Loucy (cell line): ENCODE measurements at regions not wholly inside any gene's neighbourhood (a gene's known extent, or its start where the extent isn't known, plus 50 kb on each side); places are given as distances from the start of the nearest gene placed in this dataset.

Source experiments
- H2AFZ ChIP-seq: fragments of 200-600 bp; sonication (generic); 2 replicates; pipeline ENCODE4 v1.6.0; 2016; ENCODE audit warnings: antibody characterized with exemption, mild to moderate bottlenecking, low read length, moderate library complexity
- H3F3A ChIP-seq: fragments of 200-600 bp; 2 replicates; pipeline ENCODE4 v1.6.0; 2016; ENCODE audit warnings: antibody characterized with exemption, low read depth, mild to moderate bottlenecking
- H3K27me3 ChIP-seq: fragments of 200-600 bp; sonication (generic); 2 replicates; pipeline ENCODE4 v1.6.1; 2014; ENCODE audit warnings: low read length, mild to moderate bottlenecking; ENCODE audit not compliant: insufficient read depth, poor library complexity, severe bottlenecking
- H3K36me3 ChIP-seq: fragments of 200-600 bp; sonication (generic); 2 replicates; pipeline ENCODE4 v1.6.1; 2016; ENCODE audit warnings: low read length; ENCODE audit not compliant: insufficient read depth
- H3K4me1 ChIP-seq: fragments of 200-600 bp; sonication (generic); 2 replicates; pipeline ENCODE4 v1.5.1; 2014; ENCODE audit warnings: low read length, mild to moderate bottlenecking; ENCODE audit not compliant: insufficient read depth, poor library complexity, severe bottlenecking
- H3K4me2 ChIP-seq: fragments of 200-600 bp; sonication (generic); 2 replicates; pipeline ENCODE4 v1.6.0; 2014; ENCODE audit warnings: antibody characterized with exemption, low read length, low read depth, mild to moderate bottlenecking; ENCODE audit not compliant: poor library complexity, severe bottlenecking
- H3K4me3 ChIP-seq: fragments of 200-600 bp; sonication (generic); 2 replicates; pipeline ENCODE4 v1.5.1; 2014; ENCODE audit warnings: low read length, mild to moderate bottlenecking, mixed read lengths; ENCODE audit not compliant: poor library complexity, severe bottlenecking
- H3K79me2 ChIP-seq: fragments of 200-600 bp; sonication (generic); 2 replicates; pipeline ENCODE4 v1.6.1; 2014; ENCODE audit warnings: low read length; ENCODE audit not compliant: insufficient read depth
- H3K9ac ChIP-seq: fragments of 200-600 bp; sonication (generic); 2 replicates; pipeline ENCODE4 v1.6.0; 2014; ENCODE audit warnings: mild to moderate bottlenecking, low read depth, low read length, moderate library complexity; ENCODE audit not compliant: poor library complexity, severe bottlenecking
- H3K9me2 ChIP-seq: fragments of 200-600 bp; sonication (generic); replicated peaks from 2 replicates; pipeline ENCODE4 v1.6.1; 2016; ENCODE audit warnings: low read depth, low read length, mixed read lengths
- H3K9me3 ChIP-seq: fragments of 200-600 bp; sonication (generic); 2 replicates; pipeline ENCODE4 v1.6.1; 2014; ENCODE audit warnings: mild to moderate bottlenecking, antibody characterized with exemption, low read length, low read depth; ENCODE audit not compliant: insufficient read depth
- H4K20me1 ChIP-seq: fragments of 200-600 bp; sonication (generic); 2 replicates; pipeline ENCODE4 v1.6.0; 2014; ENCODE audit warnings: antibody characterized with exemption, low read length, mild to moderate bottlenecking; ENCODE audit not compliant: insufficient read depth, poor library complexity, severe bottlenecking
- CTCF ChIP-seq: fragments of 200-600 bp; sonication (generic); conservative IDR thresholded peaks from 2 replicates; pipeline ENCODE4 v1.5.1; 2014; ENCODE audit warnings: mild to moderate bottlenecking, antibody characterized with exemption, low read length
- EZH2phosphoT487 ChIP-seq: fragments of 200-600 bp; IDR thresholded peaks from 2 replicates; pipeline ENCODE4 v1.6.1; 2018; ENCODE audit warnings: antibody characterized with exemption, mild to moderate bottlenecking, moderate library complexity, borderline replicate concordance

DNA sequence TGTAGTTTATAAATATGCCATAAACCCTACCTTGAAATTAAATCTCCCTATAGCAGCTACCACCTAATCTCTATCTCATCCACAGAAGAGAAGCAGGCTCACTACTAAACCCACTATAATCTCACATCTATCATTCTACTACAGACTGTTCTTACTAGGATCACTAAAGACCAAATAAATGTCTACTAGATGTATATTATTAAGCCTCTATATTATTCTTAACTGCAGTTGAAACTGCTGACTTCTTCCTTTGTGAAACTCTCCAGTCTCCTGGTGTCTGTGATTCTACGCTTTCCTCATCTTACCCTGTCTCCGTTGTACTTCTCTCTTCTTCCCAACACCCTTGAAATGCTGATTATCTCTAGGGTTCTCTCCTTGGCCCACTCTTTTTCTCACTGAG lies 1154.0 kb downstream of the IGSF11 start:
- H3K9me3 ChIP-seq, result no peaks in the 10 kb centered on the region
- no peaks in the 10 kb centered on the region for H3K27me3 ChIP-seq
- no peaks in the 10 kb centered on the region for H3K36me3 ChIP-seq
- H3F3A ChIP-seq, result no peaks in the 10 kb centered on the region
- no peak overlapping the region for H3K9ac ChIP-seq
- H4K20me1 ChIP-seq, result no peaks in the 10 kb centered on the region
- H3K4me3 ChIP-seq, result no peak overlapping the region
- no peak overlapping the region for H2AFZ ChIP-seq
- TF ChIP-seq CTCF (no peak), EZH2phosphoT487 (no peak)
- no peak overlapping the region for H3K4me2 ChIP-seq
- H3K9me2 ChIP-seq, result no peaks in the 10 kb centered on the region
- H3K79me2 ChIP-seq, result no peaks in the 10 kb centered on the region
- H3K4me1 ChIP-seq, result no peaks in the 10 kb centered on the region

DNA sequence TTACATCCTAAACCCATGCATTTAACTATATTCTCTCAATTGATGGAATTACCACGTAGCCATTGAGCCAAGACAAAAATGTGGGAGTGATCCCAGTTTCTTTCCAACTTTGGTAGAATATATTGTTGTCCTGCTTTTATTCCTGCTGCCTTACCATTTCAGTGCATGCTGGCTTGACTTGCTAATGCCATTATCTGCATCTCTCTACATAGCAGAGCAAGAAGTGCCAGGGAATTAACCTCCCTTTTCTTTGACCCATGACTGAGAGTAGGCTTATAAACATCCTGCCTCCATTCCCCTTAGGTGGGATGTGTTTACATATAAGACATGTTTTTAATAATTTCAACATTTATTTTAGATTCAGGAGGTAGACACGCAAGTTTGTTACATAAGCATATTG lies 1153.4 kb downstream of the IGSF11 start:
- Histone ChIP-seq H3K9me3 (no peaks in the 10 kb centered on the region), H4K20me1 (no peaks in the 10 kb centered on the region), H3K9ac (no peak overlapping the region), H3K9me2 (no peaks in the 10 kb centered on the region), H3K4me1 (no peaks in the 10 kb centered on the region), H2AFZ (no peak overlapping the region), H3K27me3 (no peaks in the 10 kb centered on the region), H3F3A (no peaks in the 10 kb centered on the region), H3K79me2 (no peaks in the 10 kb centered on the region), H3K4me3 (no peak overlapping the region), H3K36me3 (no peaks in the 10 kb centered on the region), H3K4me2 (no peak overlapping the region)
- TF ChIP-seq CTCF (no peak), EZH2phosphoT487 (no peak)

- Histone ChIP-seq H3K79me2 (no peaks in the 10 kb centered on the region), H4K20me1 (no peaks in the 10 kb centered on the region), H3K9me2 (no peaks in the 10 kb centered on the region), H3K27me3 (no peaks in the 10 kb centered on the region), H3K4me3 (no peak overlapping the region), H3K4me2 (no peak overlapping the region), H2AFZ (no peak overlapping the region), H3K4me1 (no peaks in the 10 kb centered on the region), H3K9ac (no peak overlapping the region), H3K36me3 (no peaks in the 10 kb centered on the region), H3K9me3 (no peaks in the 10 kb centered on the region), H3F3A (no peaks in the 10 kb centered on the region)
- TF ChIP-seq CTCF, result no peak
- no peak for TF ChIP-seq EZH2phosphoT487
Measured at GRCh38 chr3:117885011-117885441, 1149.6 kb downstream of the IGSF11 start.
